Heart left ventricle (tissue), 13 donors: ENCODE measurements at regions not wholly inside any gene's neighbourhood (a gene's known extent, or its start where the extent isn't known, plus 50 kb on each side); places are given as distances from the start of the nearest gene placed in this dataset.

ENCODE experiments used
- CTCF ChIP-seq, 12 donors: fragments of 200-600 bp; sonication (generic) in 4 of 12; IDR thresholded peaks; one replicate each; pipeline versions ENCODE4 v1.5.0 to v1.8.0; 2018 to 2022; ENCODE audit warnings: antibody characterized with exemption in 12 of 12, mild to moderate bottlenecking in 5 of 12
- POLR2A ChIP-seq, 2 donors: fragments of 450-650 bp; IDR thresholded peaks; one replicate each; pipeline ENCODE4 v1.6.1; 2017; ENCODE audit warnings: antibody characterized with exemption in 2 of 2, mild to moderate bottlenecking in 2 of 2, moderate library complexity in 2 of 2
- donor health status: ischemic (EF 13 %, LVEDD 7.1; RV severe dilation, severe dysfunction).
- donor health status: DM: no; HTN: yes; CAD: no.
- donor health status: DM: no; HTN: no; CAD: no.
- donor health status: ischemic (EF 25% LVEDD 6.9; RV normal size, moderate dysfunction).
- donor health status: ischemic (EF 25% LVEDD 5.7; RV mildly dilated, moderate dysfunction).
- donor health status: ischemic (EF 35%, LVEDD 5.7; RV mildly dilated, moderate dysfunction).
- donor health status: nonischemic (EF 11% LVEDD 7.7; RV severe dilation, severe dysfunction).
- donor health status: DM: yes; HTN: yes; CAD: no.
- donor health status: PGD.
- donor health status: ischemic (EF 29% LVEDD 5.4; RV normal size, mild dysfunction).
- donor health status: nonischemic (EF 23%, LVEDD 6.1; RV moderate dilation, normal function).

- TF ChIP-seq POLR2A (IDR thresholded peaks at IDR 0.05), result no peak
- TF ChIP-seq CTCF (IDR thresholded peaks at IDR 0.05), result no peak
These were observed 140.1 kb downstream of the COX7C start for GRCh38 chr5:86757824-86758223.
